NCI-H345 treated with DMSO at 0.1 percent for 48 hours (cell line): ENCODE measurements at regions not wholly inside any gene's neighbourhood (a gene's known extent, or its start where the extent isn't known, plus 50 kb on each side); places are given as distances from the start of the nearest gene placed in this dataset.
"Not testable (repeated sequence)": the region's sequence is repeated elsewhere in the genome, so short reads cannot be mapped to it uniquely, and the experiment has no call there.

Experiments used
- DNase-seq: peaks from one replicate; lab custom pipeline; 2025; ENCODE audit not compliant: unreplicated experiment; lab: John Stamatoyannopoulos, UW

GRCh38 chr4:179165862-179166261 is 1723.6 kb upstream of the AGA start:
- no peak for DNase-seq

GRCh38 chr4:179170308-179170707 is 1728.1 kb upstream of the AGA start:
- not testable (repeated sequence) for DNase-seq

- DNase-seq, result no peak
Measured at GRCh38 chr4:179182741-179183140, 1740.5 kb upstream of the AGA start.

GRCh38 chr4:179195887-179196286 is 1753.7 kb upstream of the AGA start:
- DNase-seq, result no peak

GRCh38 chr4:179196511-179196910 is 1754.3 kb upstream of the AGA start:
- no peak for DNase-seq

GRCh38 chr4:179200681-179201080 is 1758.4 kb upstream of the AGA start:
- no peak for DNase-seq

GRCh38 chr4:179225594-179225993 is 1783.4 kb upstream of the AGA start:
- no peak for DNase-seq

GRCh38 chr4:179248821-179249220 is 1806.6 kb upstream of the AGA start:
- no peak for DNase-seq

GRCh38 chr4:179268791-179269190 is 1826.6 kb upstream of the AGA start:
- DNase-seq, result no peak

- DNase-seq, result no peak
Measured at GRCh38 chr4:179272282-179272681, 1830.0 kb upstream of the AGA start.

- no peak for DNase-seq
Measured at GRCh38 chr4:179278647-179279046, 1836.4 kb upstream of the AGA start.

GRCh38 chr4:179285696-179286095 is 1843.5 kb upstream of the AGA start:
- DNase-seq, result no peak

- no peak for DNase-seq
Measured at GRCh38 chr4:179291657-179292056, 1849.4 kb upstream of the AGA start.

- DNase-seq, result no peak
Measured at GRCh38 chr4:179292468-179292867, 1850.2 kb upstream of the AGA start.

- no peak for DNase-seq
Measured at GRCh38 chr4:179307297-179308136, 1865.3 kb upstream of the AGA start.

- no peak for DNase-seq
Measured at GRCh38 chr4:179313823-179314222, 1871.6 kb upstream of the AGA start.

- no peak for DNase-seq
Measured at GRCh38 chr4:179325181-179325580, 1882.9 kb upstream of the AGA start.

GRCh38 chr4:179328627-179329026 is 1886.4 kb upstream of the AGA start:
- no peak for DNase-seq

GRCh38 chr4:179331362-179331761 is 1889.1 kb upstream of the AGA start:
- DNase-seq, result no peak

GRCh38 chr4:179344861-179345260 is 1902.6 kb upstream of the AGA start:
- no peak for DNase-seq

GRCh38 chr4:179352221-179352620 is 1910.0 kb upstream of the AGA start:
- no peak for DNase-seq

- DNase-seq, result no peak
Measured at GRCh38 chr4:179353786-179354185, 1911.5 kb upstream of the AGA start.

GRCh38 chr4:179361978-179362486 is 1919.8 kb upstream of the AGA start:
- DNase-seq, result no peak
